ENCODE measurements at regions not wholly inside any gene's neighbourhood (a gene's known extent, or its start where the extent isn't known, plus 50 kb on each side); places are given as distances from the start of the nearest gene placed in this dataset.

GRCh38 chr3:84082726-84083125 lies 876.1 kb upstream of the CADM2 start:
- H3K4me3 ChIP-seq (ENCODE audit: low read length) = no peak overlapping the region
- H4K20me1 ChIP-seq (ENCODE audit: insufficient read depth, low read length) = no peaks in the 10 kb centered on the region
- H3K9me3 ChIP-seq (replicated peaks; ENCODE audit: insufficient read depth, low read length) = no peaks in the 10 kb centered on the region
- H3F3A ChIP-seq (ENCODE audit: insufficient read depth, low read length) = no peaks in the 10 kb centered on the region
- H3K9ac ChIP-seq (ENCODE audit: low read length) = no peak overlapping the region
- no peak overlapping the region for H3K4me2 ChIP-seq (ENCODE audit: low read depth, low read length)
- TF ChIP-seq EZH2phosphoT487 (IDR thresholded peaks at IDR 0.05; ENCODE audit: low read length) (no peak), CTCF (IDR thresholded peaks at IDR 0.05; ENCODE audit: low read length) (no peak), EZH2 (optimal IDR thresholded peaks at IDR 0.05; ENCODE audit: low read depth, low read length) (no peak)
- no peaks in the 10 kb centered on the region for H3K4me1 ChIP-seq (ENCODE audit: low read length)
- no peak for DNase-seq
- no peak overlapping the region for H3K27ac ChIP-seq (ENCODE audit: low read length)
- H2AFZ ChIP-seq (ENCODE audit: low read length) = no peak overlapping the region
- H3K79me2 ChIP-seq (ENCODE audit: low read length) = no peaks in the 10 kb centered on the region
- no peaks in the 10 kb centered on the region for H3K36me3 ChIP-seq (replicated peaks; ENCODE audit: insufficient read depth, low read length)
- H3K9me2 ChIP-seq (replicated peaks; ENCODE audit: insufficient read depth, low read length) = no peaks in the 10 kb centered on the region
- H3K27me3 ChIP-seq (replicated peaks; ENCODE audit: insufficient read depth, low read length) = no peaks in the 10 kb centered on the region

- TF ChIP-seq EZH2 (optimal IDR thresholded peaks at IDR 0.05; ENCODE audit: low read depth, low read length) (no peak), EZH2phosphoT487 (IDR thresholded peaks at IDR 0.05; ENCODE audit: low read length) (no peak), CTCF (IDR thresholded peaks at IDR 0.05; ENCODE audit: low read length) (no peak)
- H2AFZ ChIP-seq (ENCODE audit: low read length) = no peak overlapping the region
- no peak overlapping the region for H3K4me3 ChIP-seq (ENCODE audit: low read length)
- H3K4me1 ChIP-seq (ENCODE audit: low read length) = no peaks in the 10 kb centered on the region
- H3K79me2 ChIP-seq (ENCODE audit: low read length) = no peaks in the 10 kb centered on the region
- no peak overlapping the region for H3K4me2 ChIP-seq (ENCODE audit: low read depth, low read length)
- no peaks in the 10 kb centered on the region for H3F3A ChIP-seq (ENCODE audit: insufficient read depth, low read length)
- H3K9me2 ChIP-seq (replicated peaks; ENCODE audit: insufficient read depth, low read length) = no peaks in the 10 kb centered on the region
- H3K9ac ChIP-seq (ENCODE audit: low read length) = no peak overlapping the region
- H3K36me3 ChIP-seq (replicated peaks; ENCODE audit: insufficient read depth, low read length) = no peaks in the 10 kb centered on the region
- H3K9me3 ChIP-seq (replicated peaks; ENCODE audit: insufficient read depth, low read length) = no peaks in the 10 kb centered on the region
- H3K27me3 ChIP-seq (replicated peaks; ENCODE audit: insufficient read depth, low read length) = no peaks in the 10 kb centered on the region
- DNase-seq = no peak
- H4K20me1 ChIP-seq (ENCODE audit: insufficient read depth, low read length) = no peaks in the 10 kb centered on the region
- H3K27ac ChIP-seq (ENCODE audit: low read length) = no peak overlapping the region
These were observed 865.9 kb upstream of the CADM2 start for GRCh38 chr3:84092907-84093306.

- no peak overlapping the region for H3K9ac ChIP-seq (ENCODE audit: low read length)
- no peaks in the 10 kb centered on the region for H3K36me3 ChIP-seq (replicated peaks; ENCODE audit: insufficient read depth, low read length)
- no peak for DNase-seq
These were observed 862.6 kb upstream of the CADM2 start for GRCh38 chr3:84096188-84096587.

More at GRCh38 chr3:84096188-84096587, 862.6 kb upstream of the CADM2 start:
- Histone ChIP-seq H3K27ac (ENCODE audit: low read length) (no peak overlapping the region), H4K20me1 (ENCODE audit: insufficient read depth, low read length) (no peaks in the 10 kb centered on the region), H3K4me2 (ENCODE audit: low read depth, low read length) (no peak overlapping the region), H3K4me3 (ENCODE audit: low read length) (no peak overlapping the region), H3K9me2 (replicated peaks; ENCODE audit: insufficient read depth, low read length) (no peaks in the 10 kb centered on the region), H2AFZ (ENCODE audit: low read length) (no peak overlapping the region), H3K4me1 (ENCODE audit: low read length) (no peaks in the 10 kb centered on the region), H3K79me2 (ENCODE audit: low read length) (no peaks in the 10 kb centered on the region), H3K27me3 (replicated peaks; ENCODE audit: insufficient read depth, low read length) (no peaks in the 10 kb centered on the region), H3K9me3 (replicated peaks; ENCODE audit: insufficient read depth, low read length) (no peaks in the 10 kb centered on the region), H3F3A (ENCODE audit: insufficient read depth, low read length) (no peaks in the 10 kb centered on the region)
- TF ChIP-seq EZH2 (optimal IDR thresholded peaks at IDR 0.05; ENCODE audit: low read depth, low read length) (no peak), EZH2phosphoT487 (IDR thresholded peaks at IDR 0.05; ENCODE audit: low read length) (no peak), CTCF (IDR thresholded peaks at IDR 0.05; ENCODE audit: low read length) (no peak)
